ENCODE measurements at regions not wholly inside any gene's neighbourhood (a gene's known extent, or its start where the extent isn't known, plus 50 kb on each side); places are given as distances from the start of the nearest gene placed in this dataset.
"Not testable (repeated sequence)": the region's sequence is repeated elsewhere in the genome, so short reads cannot be mapped to it uniquely, and the experiment has no call there.

DNA sequence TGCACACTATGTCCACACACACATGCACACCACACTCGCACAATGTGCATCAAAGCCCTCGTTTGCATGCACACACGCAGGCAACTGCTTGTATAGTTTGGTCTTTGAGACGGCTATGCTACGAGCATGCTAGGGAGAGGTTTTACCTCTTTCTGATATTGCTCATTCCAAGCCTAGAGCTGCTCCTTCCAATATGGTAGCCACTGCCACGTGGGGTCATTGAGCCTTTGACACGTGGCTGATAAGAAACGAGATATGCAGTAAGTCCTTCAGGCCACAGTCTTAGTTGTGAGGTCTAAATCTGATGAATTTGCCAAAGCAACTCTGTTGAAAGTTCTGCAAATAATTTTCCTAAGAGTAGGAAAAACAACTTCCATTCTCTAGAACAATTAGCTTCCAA, 204.4 kb downstream of the KLF6 start:
- DNase-seq (ENCODE audit: low read depth in 3 of 3, low spot score in 2 of 3), result no peak

DNA sequence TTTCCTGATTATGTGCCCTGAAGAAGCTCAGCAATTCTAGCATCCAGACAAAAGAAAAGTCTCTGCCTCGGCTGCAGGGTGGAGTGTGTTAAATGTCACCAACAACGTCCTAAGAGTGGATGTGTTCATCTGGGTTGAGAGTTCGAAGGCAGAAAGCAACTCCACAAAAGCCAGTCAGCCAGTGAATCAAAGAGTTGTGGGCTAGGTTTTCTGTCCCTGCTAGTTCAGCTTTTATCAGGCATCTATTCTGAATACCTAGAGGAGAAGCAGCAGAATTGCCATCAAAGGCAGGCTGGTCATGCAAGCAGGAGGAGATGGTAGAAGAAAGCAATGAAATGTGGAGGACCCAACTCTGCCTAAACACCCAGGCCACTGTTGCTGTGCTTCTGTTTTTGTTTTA, 205.2 kb downstream of the KLF6 start:
- DNase-seq (ENCODE audit: low read depth in 3 of 3, low spot score in 2 of 3), result no peak

DNA sequence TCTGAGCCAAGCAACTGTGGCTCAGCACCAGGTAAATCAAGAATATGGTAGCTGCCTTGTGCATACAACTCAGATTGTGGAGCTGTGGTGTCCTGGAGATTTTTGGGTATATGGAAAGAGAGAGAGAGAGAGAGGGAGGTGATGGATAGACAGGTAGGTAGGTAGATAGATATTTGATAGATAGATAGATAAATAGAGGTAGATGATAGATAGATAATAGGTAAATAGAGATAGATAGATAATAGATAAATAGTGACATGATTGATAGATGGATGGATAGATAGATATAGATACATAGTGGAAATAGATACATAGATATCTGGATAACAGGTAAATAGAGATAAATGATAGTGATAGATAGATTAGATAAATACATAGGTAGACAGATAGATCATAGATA, 206.3 kb downstream of the KLF6 start:
- no peak for DNase-seq (ENCODE audit: low read depth in 3 of 3, low spot score in 2 of 3)

- DNase-seq (ENCODE audit: low read depth in 3 of 3, low spot score in 2 of 3), result no peak
These were observed 206.8 kb downstream of the KLF6 start for GRCh38 chr10:3578159-3578558.

DNA sequence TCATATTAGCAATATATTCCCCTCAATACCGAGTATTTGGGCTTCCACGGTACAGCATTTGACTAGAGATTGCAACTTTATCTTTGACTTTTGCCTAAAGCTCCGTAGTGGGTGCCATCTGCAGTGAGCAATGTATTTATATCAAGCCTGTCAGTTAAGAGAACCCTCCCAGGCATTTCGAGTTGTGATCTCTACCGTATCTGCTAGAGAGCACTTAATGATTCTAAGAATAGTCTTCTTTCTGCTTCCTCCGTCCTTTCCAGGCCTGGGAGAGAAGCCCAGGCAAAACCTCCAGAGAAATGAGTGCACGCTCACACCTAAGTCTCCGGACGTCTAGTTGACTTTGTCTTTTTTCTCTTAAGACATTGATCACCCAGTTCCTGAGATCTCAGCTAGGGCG, 210.6 kb downstream of the KLF6 start:
- no peak for DNase-seq (ENCODE audit: low read depth in 3 of 3, low spot score in 2 of 3)

- no peak for DNase-seq (ENCODE audit: low read depth in 3 of 3, low spot score in 2 of 3)
These were observed 211.5 kb downstream of the KLF6 start for GRCh38 chr10:3573498-3573897.

DNA sequence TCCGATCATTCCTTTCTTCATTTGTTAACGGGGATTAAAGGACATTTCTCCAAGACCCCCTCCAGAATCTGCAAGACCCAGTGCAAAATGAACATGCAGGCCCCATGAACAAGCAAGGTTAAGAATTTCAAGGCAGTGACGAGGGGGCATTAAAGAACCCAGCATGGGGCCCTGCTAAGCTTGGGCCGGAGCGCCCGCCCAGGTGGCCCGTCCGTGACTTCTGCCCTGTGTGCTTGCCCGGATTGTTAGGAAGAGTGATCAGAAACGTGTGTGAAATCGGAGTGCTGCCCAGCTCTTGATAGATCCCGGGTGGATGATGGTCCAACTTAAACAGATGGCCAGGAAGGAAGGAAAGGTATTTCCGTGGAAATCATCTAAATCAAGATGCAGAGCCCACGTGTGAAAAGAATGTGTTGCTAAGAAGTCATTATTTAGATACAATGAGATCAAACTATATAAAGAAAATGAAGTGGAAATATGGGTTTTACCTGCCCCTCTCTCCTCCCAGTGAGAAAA, 213.6 kb downstream of the KLF6 start:
- no peak for DNase-seq (ENCODE audit: low read depth in 3 of 3, low spot score in 2 of 3)

- no peak for DNase-seq (ENCODE audit: low read depth in 3 of 3, low spot score in 2 of 3)
These were observed 214.1 kb downstream of the KLF6 start for GRCh38 chr10:3570855-3571266.

GRCh38 chr10:3570131-3570729, 214.8 kb downstream of the KLF6 start:
- DNase-seq (ENCODE audit: low read depth in 3 of 3, low spot score in 2 of 3), result no peak

DNA sequence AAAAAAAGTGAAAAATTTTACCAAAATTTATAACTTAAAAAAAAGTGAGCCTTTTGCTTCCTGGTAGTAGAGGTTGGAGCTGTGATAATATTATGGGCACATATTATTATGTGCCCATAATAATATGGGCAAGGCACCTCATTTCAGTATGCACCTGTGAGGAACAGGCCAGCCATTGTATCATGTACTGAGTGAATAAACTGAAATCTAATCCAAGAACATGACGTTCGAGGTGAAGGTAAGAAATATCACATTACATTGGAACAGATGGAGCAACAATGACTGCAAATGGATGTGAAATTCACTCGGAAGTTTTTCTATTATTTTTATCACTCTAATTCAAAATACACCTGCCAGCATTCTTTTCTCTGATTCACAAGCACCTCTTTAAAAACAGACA, 216.0 kb downstream of the KLF6 start:
- no peak for DNase-seq (ENCODE audit: low read depth in 3 of 3, low spot score in 2 of 3)

DNA sequence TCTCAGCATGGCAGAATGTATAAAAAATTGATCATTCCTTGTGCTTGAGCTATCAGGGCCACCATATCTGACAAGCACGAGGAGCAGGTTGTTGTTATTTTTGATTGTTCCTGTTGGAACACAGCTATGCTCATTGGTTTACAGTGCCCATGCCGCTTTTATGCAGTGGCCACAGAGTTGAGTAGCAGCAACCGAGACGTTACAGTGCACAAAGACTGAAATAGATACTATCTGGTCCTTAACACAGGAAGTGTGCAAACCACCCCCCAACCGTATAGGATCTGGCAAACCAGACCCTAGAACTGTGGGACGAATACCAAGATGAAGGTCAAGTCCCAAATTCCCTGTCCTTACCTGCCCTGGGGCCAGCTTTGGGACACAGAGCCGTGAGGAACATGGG, 216.6 kb downstream of the KLF6 start:
- no peak for DNase-seq (ENCODE audit: low read depth in 3 of 3, low spot score in 2 of 3)

GRCh38 chr10:3567291-3567963, 217.6 kb downstream of the KLF6 start:
- DNase-seq (ENCODE audit: low read depth in 3 of 3, low spot score in 2 of 3), result no peak

DNA sequence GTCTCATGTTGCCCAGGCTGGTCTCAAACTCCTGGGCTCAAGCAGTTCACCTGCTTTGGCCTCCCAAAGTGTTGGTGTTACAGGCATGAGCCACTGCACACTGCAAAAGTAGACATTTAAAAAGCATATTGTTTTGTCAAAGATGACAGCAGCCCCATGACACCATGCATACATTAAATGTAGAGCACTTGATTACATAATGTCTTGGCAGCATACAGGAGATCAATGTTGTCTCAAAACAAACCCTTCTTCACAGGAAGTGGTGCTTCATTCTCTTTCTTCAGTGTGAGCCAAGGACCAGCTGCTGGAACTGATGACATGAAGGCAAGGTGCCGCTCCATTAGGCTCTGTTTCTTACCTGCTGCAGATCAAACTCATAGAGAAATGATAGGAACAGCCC, 218.4 kb downstream of the KLF6 start:
- no peak for DNase-seq (ENCODE audit: low read depth in 3 of 3, low spot score in 2 of 3)

DNA sequence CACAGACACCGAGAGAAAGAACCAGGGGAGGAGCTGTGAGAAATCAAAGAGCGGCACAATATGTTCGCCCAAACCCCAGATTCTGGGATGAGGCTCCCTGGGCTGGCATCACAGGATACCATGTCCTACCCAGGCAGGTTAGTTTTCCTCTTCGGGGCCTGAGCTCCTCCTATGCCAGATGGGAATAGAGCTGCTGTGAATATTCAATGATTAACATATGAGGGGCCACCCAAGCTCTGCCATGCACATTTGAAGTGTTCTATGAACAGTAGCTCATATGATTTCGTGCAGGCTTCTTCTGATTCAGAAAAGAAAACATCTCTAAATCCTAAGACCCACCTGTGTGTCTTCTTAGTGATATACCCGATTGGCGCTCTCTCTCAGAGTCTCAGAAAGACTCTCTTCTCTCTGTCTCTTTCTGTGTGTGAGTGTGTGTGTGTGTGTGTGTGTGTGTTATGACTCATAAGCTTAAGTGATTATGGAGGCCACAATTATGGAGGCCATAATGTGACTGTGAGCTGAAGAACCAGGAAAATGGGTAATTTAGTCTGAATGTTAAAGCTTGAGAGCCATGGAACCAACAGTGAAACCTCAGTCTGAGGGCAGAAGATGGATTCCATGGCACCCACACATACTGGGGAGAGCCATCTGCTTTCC, 220.5 kb downstream of the KLF6 start:
- DNase-seq (ENCODE audit: low read depth in 3 of 3, low spot score in 2 of 3), result no peak

DNA sequence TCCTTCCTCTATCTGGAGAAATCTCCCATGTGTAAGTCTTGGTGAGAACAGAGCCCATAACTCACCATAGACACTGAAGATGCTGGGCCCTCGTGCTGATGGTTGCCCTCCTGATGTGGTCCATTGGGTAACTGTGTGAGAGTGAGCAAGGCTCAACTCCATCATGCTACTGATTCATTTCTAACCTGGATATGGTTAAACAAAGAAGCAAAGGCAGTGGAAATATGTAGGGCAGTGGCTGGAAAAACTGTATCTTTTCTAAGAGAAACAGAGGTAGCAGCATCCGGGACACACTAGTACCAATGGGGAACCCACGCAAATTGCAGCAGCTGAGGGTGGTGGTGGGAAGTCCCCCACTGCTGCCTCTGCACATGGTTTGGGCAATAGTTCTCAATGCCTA, 221.7 kb downstream of the KLF6 start:
- DNase-seq (ENCODE audit: low read depth in 3 of 3, low spot score in 2 of 3), result no peak

DNA sequence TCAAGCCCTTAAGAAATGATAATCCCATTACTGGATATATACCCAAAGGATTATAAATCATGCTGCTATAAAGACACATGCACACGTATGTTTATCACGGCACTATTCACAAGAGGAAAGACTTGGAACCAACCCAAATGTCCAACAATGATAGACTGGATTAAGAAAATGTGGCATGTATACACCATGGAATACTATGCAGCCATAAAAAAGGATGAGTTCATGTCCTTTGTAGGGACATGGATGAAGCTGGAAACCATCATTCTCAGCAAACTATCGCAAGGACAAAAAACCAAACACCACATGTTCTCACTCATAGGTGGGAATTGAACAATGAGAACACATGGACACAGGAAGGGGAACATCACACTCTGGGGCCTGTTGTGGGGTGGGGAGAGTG, 224.4 kb downstream of the KLF6 start:
- DNase-seq (ENCODE audit: low read depth in 3 of 3, low spot score in 2 of 3), result not testable (repeated sequence)

DNA sequence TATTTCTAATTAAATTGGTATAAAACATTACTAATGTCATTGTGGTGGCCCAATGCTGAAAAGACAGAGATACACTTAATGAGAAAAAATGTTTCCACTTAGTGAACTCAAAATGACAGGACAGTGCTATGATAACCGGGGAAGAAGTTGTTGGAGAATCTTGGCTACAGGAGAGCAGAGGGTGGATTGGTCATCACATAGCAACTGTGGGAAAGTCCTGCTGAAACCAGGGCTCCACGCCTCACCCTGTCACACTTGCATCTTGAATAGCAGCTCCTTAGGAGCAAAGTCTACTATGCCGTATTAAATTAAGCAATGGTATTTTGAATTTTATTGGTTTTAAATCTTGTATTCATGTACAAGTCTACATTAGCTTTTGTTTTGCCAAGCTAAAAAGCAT, 225.5 kb downstream of the KLF6 start:
- no peak for DNase-seq (ENCODE audit: low read depth in 3 of 3, low spot score in 2 of 3)

GRCh38 chr10:3559011-3559410, 226.0 kb downstream of the KLF6 start:
- DNase-seq (ENCODE audit: low read depth in 3 of 3, low spot score in 2 of 3), result no peak

- DNase-seq (ENCODE audit: low read depth in 3 of 3, low spot score in 2 of 3), result not testable (repeated sequence)
These were observed 228.6 kb downstream of the KLF6 start for GRCh38 chr10:3556191-3557017.

DNA sequence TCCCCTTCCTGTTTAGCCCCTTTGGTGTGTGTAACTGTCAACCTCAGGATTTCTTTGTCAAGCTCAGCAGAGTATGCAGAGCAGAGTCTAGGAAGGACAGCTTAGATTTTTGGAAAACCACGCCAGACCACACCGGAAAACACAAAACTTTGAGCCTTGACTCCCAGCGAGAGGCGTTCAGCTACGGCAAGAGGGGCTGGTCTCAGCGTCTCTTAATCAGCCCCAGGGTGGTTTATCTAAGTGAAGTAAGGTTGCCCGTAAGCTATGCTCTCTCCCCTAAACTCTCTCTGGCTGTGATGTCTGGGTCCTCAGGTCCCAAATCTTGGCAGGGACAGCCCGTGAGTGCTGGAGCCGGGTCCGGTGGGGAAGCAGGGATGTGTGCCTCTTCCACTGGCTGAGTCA, 230.9 kb downstream of the KLF6 start:
- DNase-seq (ENCODE audit: low read depth in 3 of 3, low spot score in 2 of 3), result no peak

DNA sequence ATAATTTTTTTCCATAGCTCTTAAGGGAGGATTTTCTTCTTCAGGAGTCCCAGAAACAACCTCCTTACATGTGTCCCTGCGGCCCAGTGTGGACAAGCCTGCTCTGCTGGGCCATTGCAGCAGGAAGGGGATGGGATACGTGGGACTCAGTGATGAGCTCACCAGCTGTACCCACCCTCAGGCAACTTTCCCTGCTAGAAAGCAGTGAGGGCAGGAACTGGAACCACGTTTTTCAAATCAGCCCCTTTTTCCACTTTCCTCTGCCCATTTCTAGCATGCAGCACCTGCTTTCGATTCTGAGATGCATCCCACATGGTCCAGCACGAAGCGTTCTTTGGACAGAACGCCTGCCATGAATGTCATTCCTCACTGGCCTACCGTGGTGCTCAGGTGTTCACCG, 232.7 kb downstream of the KLF6 start:
- DNase-seq (ENCODE audit: low read depth in 3 of 3, low spot score in 2 of 3), result no peak

Data from right renal cortex interstitium (tissue), 3 donors.